ENCODE measurements at regions not wholly inside any gene's neighbourhood (a gene's known extent, or its start where the extent isn't known, plus 50 kb on each side); places are given as distances from the start of the nearest gene placed in this dataset.

DNA sequence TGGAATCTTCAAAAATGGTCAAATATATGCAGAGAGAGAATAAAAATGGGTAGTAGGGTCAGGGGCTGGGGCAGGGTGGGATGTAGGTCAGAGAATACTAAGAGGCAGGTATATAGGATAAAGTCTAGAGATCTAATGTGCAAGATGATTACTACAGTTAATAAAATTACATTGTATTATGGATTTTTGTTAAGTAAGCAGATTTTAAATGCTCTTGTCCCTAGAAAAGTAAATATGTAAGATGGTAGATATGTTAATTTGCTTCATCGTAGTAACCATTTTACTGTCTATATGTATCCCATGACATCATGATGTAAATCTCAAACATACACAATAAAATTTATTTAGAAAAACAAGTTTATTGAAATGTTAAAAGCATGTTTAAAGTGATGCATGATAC is 1051.4 kb downstream of the AGBL1 start:
- DNase-seq: no peak

DNA sequence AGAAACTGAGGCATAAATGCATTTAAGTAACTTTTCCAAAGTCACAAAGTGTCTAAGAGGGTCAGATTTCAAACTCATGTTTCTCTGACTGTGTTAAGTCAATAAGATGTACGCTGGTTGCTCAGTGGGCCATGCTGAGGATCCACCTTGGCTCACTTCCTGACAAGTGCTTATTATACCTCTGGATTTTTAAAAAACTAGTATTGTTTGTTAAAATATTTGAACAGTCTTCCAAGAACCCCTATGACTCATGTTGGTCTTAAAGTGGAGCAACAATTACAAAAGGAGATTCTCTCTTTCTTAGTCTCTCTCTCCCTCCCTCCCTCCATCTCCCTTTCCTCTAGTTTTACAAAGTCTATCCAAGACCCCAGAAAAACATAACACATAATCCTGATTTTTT is 1050.2 kb downstream of the AGBL1 start:
- no peak for DNase-seq

DNA sequence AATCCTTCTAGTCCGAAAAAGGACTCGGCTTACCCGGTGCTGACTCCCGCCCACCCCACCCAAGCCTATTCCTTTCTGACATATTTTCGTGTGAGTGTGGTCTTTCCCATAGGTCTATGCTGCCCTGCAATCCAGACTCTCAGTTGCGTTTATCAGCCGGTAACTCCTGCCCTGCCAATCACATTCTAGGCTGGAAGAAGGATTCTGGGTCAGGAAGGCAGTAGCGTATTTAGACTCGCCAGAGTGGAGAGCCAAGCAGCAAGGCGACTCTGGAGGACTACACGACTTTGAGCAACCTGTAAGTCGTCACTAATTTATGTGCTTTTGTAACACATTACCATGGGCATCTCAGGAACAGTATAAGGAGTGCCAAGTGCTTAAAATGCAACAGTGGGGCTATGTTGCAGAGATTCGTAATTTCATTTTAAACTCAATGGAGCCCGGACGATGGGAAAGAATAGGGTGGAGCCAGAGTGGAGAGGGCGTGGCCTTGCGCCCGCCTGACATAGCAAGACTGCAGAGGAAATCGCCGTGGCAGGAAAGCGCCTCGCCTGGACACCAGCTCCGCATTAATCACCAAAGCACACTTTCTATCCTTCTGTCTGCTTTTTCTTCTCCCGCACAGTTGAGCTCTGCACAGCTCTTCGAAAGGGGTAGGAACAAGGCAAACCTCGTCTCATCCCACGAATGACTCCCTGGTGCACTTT is 1044.2 kb downstream of the AGBL1 start:
- no peak for DNase-seq

DNA sequence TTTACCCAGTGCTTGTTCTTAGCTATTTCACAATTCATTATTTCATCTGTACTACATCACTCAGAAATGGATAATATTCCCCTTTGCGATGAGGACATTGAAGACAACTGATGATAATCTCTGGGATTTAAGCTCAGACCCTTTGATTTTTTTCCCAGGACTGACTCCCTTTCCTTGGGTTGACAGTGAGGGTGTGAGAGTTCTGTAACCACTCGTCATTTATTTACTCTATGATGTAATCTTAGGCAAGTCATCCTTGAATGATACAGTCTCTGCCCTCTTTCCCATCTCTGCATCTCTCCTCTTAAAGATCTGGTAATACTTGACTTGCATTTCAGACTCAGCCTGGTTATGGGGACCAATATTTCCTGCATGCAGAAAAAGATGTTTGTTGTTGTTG is 1041.7 kb downstream of the AGBL1 start:
- no peak for DNase-seq

DNA sequence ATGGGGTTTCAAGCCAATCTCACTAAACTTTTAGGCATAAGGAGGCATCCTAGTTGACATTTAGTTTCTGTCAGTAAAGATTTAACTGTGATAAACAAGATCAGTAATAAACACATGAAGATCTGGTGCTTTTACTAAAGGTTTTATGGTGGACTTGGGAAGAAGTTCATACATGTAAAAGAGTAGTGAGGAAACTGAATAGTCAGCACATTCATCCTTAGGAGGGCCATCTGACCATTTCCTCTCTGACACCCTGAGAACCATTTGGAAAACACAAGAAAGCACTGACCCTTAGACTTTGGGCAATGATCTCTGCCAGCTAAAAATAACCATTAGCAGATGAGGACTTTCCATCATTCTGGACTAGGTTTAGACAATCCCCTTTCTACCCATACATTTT is 1040.9 kb downstream of the AGBL1 start:
- no peak for DNase-seq

DNA sequence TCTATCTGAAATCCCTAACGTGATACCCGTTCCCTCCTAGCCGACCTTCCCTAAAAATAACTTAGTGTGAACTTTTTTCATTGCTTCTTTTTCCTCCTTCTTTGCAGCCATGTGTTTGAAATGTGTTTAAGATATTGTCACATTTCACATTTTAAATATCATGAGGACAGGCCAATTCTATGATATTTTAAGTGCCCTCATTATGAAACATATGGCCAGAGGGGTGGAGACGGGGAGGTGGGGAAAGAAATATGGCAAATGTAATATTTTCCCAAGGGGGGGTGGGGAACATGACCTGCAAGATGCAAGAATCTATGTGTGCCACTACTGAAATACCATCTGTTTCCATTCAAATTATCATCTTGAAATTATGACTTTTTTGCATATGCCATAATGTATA is 1039.2 kb downstream of the AGBL1 start:
- no peak for DNase-seq

DNA sequence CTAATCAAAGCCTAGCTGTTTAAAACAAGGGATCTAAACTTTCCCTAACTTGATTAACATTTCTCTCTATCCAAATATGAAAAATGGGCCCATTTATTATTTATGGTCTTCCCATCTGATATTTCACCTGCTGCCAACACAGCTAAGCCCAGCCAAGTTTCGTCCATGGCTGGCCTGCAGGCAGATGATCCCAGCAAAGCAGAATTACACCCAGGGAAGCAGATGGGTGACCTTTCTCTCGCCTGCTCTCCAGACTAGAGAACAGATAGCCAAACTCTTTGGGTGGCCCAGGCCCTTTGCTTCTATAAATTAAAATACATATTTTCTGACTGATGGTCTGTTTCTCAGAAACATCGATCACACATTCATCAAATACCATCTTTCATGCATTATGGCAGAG is 1038.8 kb downstream of the AGBL1 start:
- DNase-seq: no peak

DNA sequence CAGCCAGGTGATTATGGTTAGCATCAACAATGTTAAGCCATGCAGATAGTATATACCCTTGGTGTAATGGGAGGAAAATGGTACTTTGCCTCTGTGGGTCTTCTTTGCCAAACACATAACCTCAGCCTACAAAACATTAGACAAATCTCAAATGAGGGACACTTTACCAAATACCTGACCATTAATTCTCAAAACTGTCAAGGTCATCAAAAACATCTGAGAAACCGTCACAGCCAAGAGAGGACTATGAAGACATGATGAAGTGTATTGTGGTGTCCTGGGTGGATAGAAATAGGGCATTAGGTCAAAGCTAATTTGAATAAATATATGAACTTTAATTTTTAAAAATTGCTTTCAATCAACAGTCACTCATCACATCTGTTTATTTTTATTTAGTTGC is 1036.1 kb downstream of the AGBL1 start:
- no peak for DNase-seq

DNA sequence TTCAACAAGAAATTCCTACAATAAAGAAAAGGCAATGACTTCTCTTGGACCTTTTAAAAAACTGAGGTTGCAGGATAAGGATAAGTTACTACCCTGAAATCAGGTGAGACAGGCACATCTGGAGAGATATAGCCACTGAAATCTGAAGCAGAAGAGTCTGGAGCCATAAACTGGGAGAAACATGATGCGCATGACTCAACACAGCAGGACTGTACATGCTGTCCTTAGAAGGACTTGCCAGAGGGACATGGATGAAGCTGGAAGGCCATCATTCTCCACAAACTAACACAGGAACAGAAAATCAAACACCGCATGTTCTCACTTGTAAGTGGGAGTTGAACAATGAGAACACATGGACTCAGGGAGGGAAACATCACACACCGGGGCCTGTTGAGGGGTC is 1020.2 kb downstream of the AGBL1 start:
- DNase-seq: no peak

DNA sequence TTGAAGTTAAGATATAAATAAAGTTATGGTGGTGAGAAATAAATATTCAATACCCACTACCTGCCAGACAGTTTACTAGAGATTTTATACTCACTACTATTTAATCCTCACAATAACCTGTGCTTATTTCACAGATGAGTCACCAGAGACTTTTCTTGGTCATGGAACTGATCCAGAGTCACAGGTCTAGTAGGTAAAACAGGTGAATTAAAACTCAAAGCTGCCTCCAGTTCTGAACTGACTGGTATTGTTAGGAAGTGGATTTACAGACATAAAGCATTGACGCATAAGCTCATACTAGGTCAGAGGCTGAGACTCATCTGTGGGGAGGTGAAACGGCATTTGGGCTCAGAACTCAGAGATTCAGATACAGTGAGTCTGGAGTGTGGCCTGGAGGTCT is 1009.9 kb downstream of the AGBL1 start:
- no peak for DNase-seq

DNA sequence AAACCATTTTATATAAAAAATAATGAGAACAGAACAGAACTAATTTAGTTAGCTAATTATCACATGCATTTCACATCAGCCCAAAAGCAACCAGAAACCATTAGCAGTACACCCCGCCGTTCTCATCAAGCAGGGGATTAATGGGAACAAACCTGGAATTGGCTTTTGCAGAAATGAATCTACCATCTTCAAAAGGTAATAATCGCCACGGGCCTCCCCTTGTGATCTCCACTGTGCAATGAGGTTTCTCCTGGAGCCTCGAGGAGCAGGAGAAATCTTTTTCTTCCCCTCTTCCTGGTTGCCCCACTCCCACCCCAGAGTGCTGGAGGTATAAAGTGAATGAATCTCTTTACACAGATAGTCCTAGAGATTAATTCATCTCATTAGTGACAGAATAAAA is 1003.5 kb downstream of the AGBL1 start:
- DNase-seq: no peak

DNA sequence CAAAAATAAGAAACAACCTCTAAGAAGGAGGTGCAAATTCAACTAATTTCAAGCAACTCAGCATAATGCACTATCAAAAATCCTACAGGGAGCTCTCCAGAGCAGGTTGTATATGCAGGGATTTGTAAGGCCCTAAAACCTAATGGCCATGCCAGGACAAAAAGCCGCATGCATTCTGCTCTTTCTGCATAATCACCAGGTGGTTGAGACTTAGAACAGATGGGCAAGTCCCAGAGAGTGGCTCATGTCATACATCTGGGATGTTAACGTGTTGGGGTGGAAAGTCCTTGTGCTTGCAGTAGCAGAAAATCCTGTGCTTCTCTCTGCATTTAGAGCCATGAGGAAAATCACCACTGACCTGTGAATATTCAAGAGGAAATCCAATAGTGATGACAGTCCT is 1002.9 kb downstream of the AGBL1 start:
- no peak for DNase-seq

DNA sequence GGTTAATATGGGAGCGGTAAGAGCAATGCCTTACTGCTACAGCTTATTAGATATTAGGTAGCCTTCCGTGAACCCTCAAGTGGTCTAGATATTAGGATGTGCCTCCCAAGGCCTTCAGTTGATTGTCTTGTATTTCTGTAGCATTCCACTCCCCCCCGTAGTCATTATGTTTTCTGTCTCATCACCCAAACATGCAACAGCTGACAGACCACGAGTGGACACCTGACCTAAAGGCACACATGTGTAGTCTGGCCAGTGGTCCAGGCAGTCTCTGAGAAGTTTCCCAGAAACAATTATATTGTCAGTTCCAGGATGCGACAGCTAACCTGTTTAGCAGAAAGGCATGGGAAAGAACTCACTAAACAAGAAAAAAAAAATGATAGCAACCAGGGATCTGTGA is 1000.9 kb downstream of the AGBL1 start:
- DNase-seq: no peak
